H1 (cell line): ENCODE measurements at regions not wholly inside any gene's neighbourhood (a gene's known extent, or its start where the extent isn't known, plus 50 kb on each side); places are given as distances from the start of the nearest gene placed in this dataset.

Source experiments
- CTCF ChIA-PET: fragments of 300-600 bp; sonication (Branson Sonifier 250); formaldehyde crosslinking; loops from one replicate; lab custom pipeline; 2021; ENCODE audit not compliant: partially characterized antibody; lab: Charles Lee
- POLR2A ChIA-PET: fragments of 300-600 bp; sonication (Branson Sonifier 250); formaldehyde crosslinking; loops from one replicate; lab custom pipeline; 2021; ENCODE audit warnings: inconsistent platforms; ENCODE audit not compliant: partially characterized antibody; lab: Charles Lee
- DNase-seq, 2 experiments: peaks; one replicate each; pipeline versions ENCODE4 v3.0.0 to v3.0.0-alpha.2; 2010 to 2022; ENCODE audit warnings: low spot score in 2 of 2, low read depth in 1 of 2, mixed read lengths in 1 of 2
- FAIRE-seq: peaks from 2 replicates; lab custom pipeline; 2011; peaks lifted over from hg19 to GRCh38; lab: Jason Lieb, UNC
- H2AFZ ChIP-seq: 2 replicates; pipeline ENCODE4 v1.8.1; 2012; ENCODE audit warnings: low read length, inconsistent platforms
- H2AK5ac ChIP-seq: 2 replicates; pipeline ENCODE4 v1.6.1; 2013; ENCODE audit warnings: low read depth, low read length
- H2BK120ac ChIP-seq: replicated peaks from 2 replicates; pipeline ENCODE3; 2013; ENCODE audit warnings: low read depth, low read length, inconsistent platforms
- H2BK12ac ChIP-seq: 2 replicates; pipeline ENCODE4 v1.6.1; 2013; ENCODE audit warnings: low read depth, low read length
- H2BK15ac ChIP-seq: 2 replicates; pipeline ENCODE4 v1.6.1; 2013; ENCODE audit warnings: low read length
- H2BK20ac ChIP-seq: 2 replicates; pipeline ENCODE4 v1.6.1; 2013; ENCODE audit warnings: low read length
- H2BK5ac ChIP-seq: 2 replicates; pipeline ENCODE4 v1.6.1; 2013; ENCODE audit warnings: low read depth, low read length
- H3K14ac ChIP-seq: 2 replicates; pipeline ENCODE4 v1.6.1; 2013; ENCODE audit warnings: inconsistent platforms; ENCODE audit not compliant: insufficient read length
- H3K18ac ChIP-seq: 2 replicates; pipeline ENCODE4 v1.6.1; 2013; ENCODE audit warnings: low read length; ENCODE audit errors: extremely low read depth
- H3K23ac ChIP-seq: 2 replicates; pipeline ENCODE4 v1.6.1; 2013; ENCODE audit warnings: inconsistent platforms; ENCODE audit not compliant: insufficient read length
- H3K23me2 ChIP-seq: 2 replicates; pipeline ENCODE4 v1.6.1; 2013; ENCODE audit warnings: low read depth, low read length
- H3K27ac ChIP-seq: 2 replicates; pipeline ENCODE4 v1.6.1; 2011; ENCODE audit warnings: low read depth, low read length, inconsistent platforms
- H3K27me3 ChIP-seq, 4 experiments: replicated peaks in 1 of 4; 1 replicate in 1 of 4; 2 replicates in 3 of 4; pipeline versions ENCODE4 v1.6.1 to v1.8.1; 2011 to 2013; ENCODE audit warnings: low read length in 3 of 4, mild to moderate bottlenecking in 3 of 4, inconsistent platforms in 2 of 4, mixed read lengths in 2 of 4, moderate library complexity in 1 of 4; ENCODE audit not compliant: control insufficient read depth in 3 of 4, insufficient read depth in 3 of 4; ENCODE audit errors: extremely low read depth in 1 of 4
- H3K36me3 ChIP-seq, 4 experiments: 2 replicates each; pipeline versions ENCODE4 v1.6.1 to v1.8.1; 2011 to 2013; ENCODE audit warnings: mild to moderate bottlenecking in 4 of 4, low read length in 3 of 4, moderate library complexity in 2 of 4, control low read depth in 1 of 4, inconsistent platforms in 1 of 4; ENCODE audit not compliant: insufficient read depth in 4 of 4, control insufficient read depth in 2 of 4
- H3K4ac ChIP-seq: replicated peaks from 2 replicates; pipeline ENCODE3; 2013; ENCODE audit warnings: low read length, low read depth, mixed read lengths, inconsistent platforms; ENCODE audit not compliant: insufficient read length
- H3K4me1 ChIP-seq, 4 experiments: replicated peaks in 1 of 4; 1 replicate in 1 of 4; 2 replicates in 3 of 4; pipeline versions ENCODE4 v1.6.1 to v1.8.1; 2011 to 2013; ENCODE audit warnings: low read length in 3 of 4, inconsistent platforms in 2 of 4, mixed read lengths in 1 of 4; ENCODE audit not compliant: insufficient read depth in 4 of 4, control insufficient read depth in 3 of 4
- H3K4me2 ChIP-seq, 2 experiments: 2 replicates each; pipeline versions ENCODE4 v1.6.1 to v1.8.1; 2011 to 2013; ENCODE audit warnings: low read depth in 2 of 2, low read length in 2 of 2, control low read depth in 1 of 2, inconsistent platforms in 1 of 2, mild to moderate bottlenecking in 1 of 2; ENCODE audit not compliant: insufficient read depth in 1 of 2
- H3K4me3 ChIP-seq, 4 experiments: fragments of 200-600, 300-600 bp in 1 of 4; sonication (generic), shearing (Covaris generic), sonication (Bioruptor Twin) in 1 of 4; 2 replicates each; pipeline versions ENCODE4 v1.5.1 to v1.8.1; 2011 to 2016; ENCODE audit warnings: low read length in 4 of 4, low read depth in 3 of 4, control low read depth in 2 of 4, inconsistent platforms in 2 of 4, mild to moderate bottlenecking in 2 of 4, mixed read lengths in 1 of 4, moderate library complexity in 1 of 4; ENCODE audit not compliant: insufficient read depth in 2 of 4; ENCODE audit errors: extremely low read depth in 1 of 4
- H3K56ac ChIP-seq: replicated peaks from 2 replicates; pipeline ENCODE3; 2013; ENCODE audit warnings: low read depth, mild to moderate bottlenecking, mixed read lengths, low read length, inconsistent platforms; ENCODE audit not compliant: insufficient read length
- H3K79me1 ChIP-seq: 2 replicates; pipeline ENCODE4 v1.6.1; 2013; ENCODE audit warnings: low read depth, low read length, control low read depth
- H3K79me2 ChIP-seq, 2 experiments: 2 replicates each; pipeline versions ENCODE4 v1.6.1 to v1.8.1; 2012 to 2013; ENCODE audit warnings: low read length in 2 of 2, mild to moderate bottlenecking in 2 of 2, inconsistent platforms in 1 of 2; ENCODE audit not compliant: insufficient read depth in 2 of 2, control insufficient read depth in 1 of 2
- H3K9ac ChIP-seq, 4 experiments: replicated peaks in 1 of 4; 1 replicate in 1 of 4; 2 replicates in 3 of 4; pipeline versions ENCODE4 v1.6.1 to v1.8.1; 2011 to 2013; ENCODE audit warnings: low read depth in 3 of 4, low read length in 3 of 4, control low read depth in 2 of 4, mild to moderate bottlenecking in 2 of 4, moderate library complexity in 2 of 4, inconsistent platforms in 1 of 4; ENCODE audit errors: extremely low read depth in 1 of 4
- H3K9me3 ChIP-seq, 2 experiments: 2 replicates each; pipeline versions ENCODE4 v1.6.1 to v1.8.1; 2012 to 2013; ENCODE audit warnings: mild to moderate bottlenecking in 2 of 2, moderate library complexity in 2 of 2, control low read depth in 1 of 2, inconsistent platforms in 1 of 2, low read depth in 1 of 2, low read length in 1 of 2, mixed read lengths in 1 of 2; ENCODE audit not compliant: insufficient read depth in 2 of 2
- H4K20me1 ChIP-seq, 2 experiments: replicated peaks in 1 of 2; 2 replicates each; pipeline versions ENCODE3 to v1.8.1; 2011 to 2013; ENCODE audit warnings: inconsistent platforms in 2 of 2, low read length in 2 of 2, mild to moderate bottlenecking in 1 of 2; ENCODE audit not compliant: insufficient read depth in 2 of 2, control insufficient read depth in 1 of 2
- H4K5ac ChIP-seq: 2 replicates; pipeline ENCODE4 v1.6.1; 2013; ENCODE audit warnings: low read length, low read depth, mixed read lengths, inconsistent platforms; ENCODE audit not compliant: insufficient read length
- H4K8ac ChIP-seq: 2 replicates; pipeline ENCODE4 v1.8.0; 2013; ENCODE audit warnings: mild to moderate bottlenecking, moderate library complexity, low read length, inconsistent platforms; ENCODE audit not compliant: insufficient read depth; ENCODE audit errors: extremely low read depth
- H4K91ac ChIP-seq: replicated peaks from 2 replicates; pipeline ENCODE3; 2013; ENCODE audit warnings: low read length, mixed read lengths, inconsistent platforms; ENCODE audit not compliant: insufficient read length
- BCL11A ChIP-seq, 2 experiments: IDR thresholded peaks; one replicate each; pipeline ENCODE4 v1.6.1; 2011; ENCODE audit warnings: low read depth in 2 of 2, low read length in 2 of 2, mild to moderate bottlenecking in 2 of 2
- EP300 ChIP-seq, 2 experiments: IDR thresholded peaks; 1 replicate in 1 of 2; 2 replicates in 1 of 2; pipeline ENCODE4 v1.6.1; 2011 to 2012; ENCODE audit warnings: low read depth in 2 of 2, low read length in 2 of 2, mild to moderate bottlenecking in 2 of 2, borderline replicate concordance in 1 of 2, inconsistent platforms in 1 of 2, moderate library complexity in 1 of 2
- WGBS, 2 experiments: shearing (Covaris generic) in 1 of 2; methylation state at CpG; one replicate each; pipeline versions ENCODE4 v1.1.6 to v1.1.7; 2013 to 2015; ENCODE audit warnings: low lambda C conversion rate in 2 of 2, mixed read lengths in 2 of 2, inconsistent platforms in 1 of 2, low coverage in 1 of 2, missing lambda C conversion rate in 1 of 2; ENCODE audit not compliant: insufficient replicate concordance in 2 of 2, insufficient coverage in 1 of 2, insufficient read length in 1 of 2; ENCODE audit errors: extremely low coverage in 1 of 2, missing lambda C conversion rate in 1 of 2; 5-methylcytosine and 5-hydroxymethylcytosine counted together

- Histone ChIP-seq H2BK12ac (no peak overlapping the region), H2BK5ac (no peak overlapping the region), H3K23me2 (no peaks in the 10 kb centered on the region), H3K56ac (no peak overlapping the region), H3K4ac (no peak overlapping the region), H4K8ac (no peak overlapping the region), H2BK120ac (no peak overlapping the region), H3K23ac (no peak overlapping the region), H3K27ac (no peak overlapping the region), H3K4me3 (no peak overlapping the region), H3K79me2 (no peaks in the 10 kb centered on the region), H3K27me3 (no peaks in the 10 kb centered on the region), H2AFZ (no peak overlapping the region), H2BK20ac (no peak overlapping the region), H3K18ac (no peak overlapping the region), H3K36me3 (no peaks in the 10 kb centered on the region), H3K4me2 (no peak overlapping the region), H3K4me1 (no peaks in the 10 kb centered on the region), H4K91ac (no peak overlapping the region), H3K14ac (no peak overlapping the region)
- FAIRE-seq = no peak
- TF ChIP-seq EP300 (IDR thresholded peaks at IDR 0.05; ENCODE audit: borderline replicate concordance in 1 of 2, low read depth in 2 of 2, low read length in 2 of 2) (no peak), BCL11A (IDR thresholded peaks at IDR 0.05; ENCODE audit: low read depth in 2 of 2, low read length in 2 of 2) (no peak)
- TF ChIP-seq, all 59 proteins: peak for 0
- Histone ChIP-seq H4K20me1 (no peaks in the 10 kb centered on the region), H4K5ac (no peak overlapping the region), H3K9ac (no peak overlapping the region), H3K9me3 (no peaks in the 10 kb centered on the region), H2BK15ac (no peak overlapping the region), H2AK5ac (no peak overlapping the region), H3K79me1 (no peaks in the 10 kb centered on the region)
- ChIA-PET POLR2A (no interaction called here), CTCF (interaction anchor here (0.9 to 1.3 kb wide), 2 partner anchors 10 to 20 kb away, joined by 3 to 4 read pairs; no protein-coding TSS in a partner anchor)
- no peak for DNase-seq
- WGBS, 2 experiments = 86% methylated on average over 3 of the region's 3 CpGs; no CpG with 5 or more reads in 1 of the 2 experiments
Measured at GRCh38 chr6:139567095-139567494, 192.6 kb upstream of the CITED2 start.
